GM23338 (cell line): ENCODE measurements at regions not wholly inside any gene's neighbourhood (a gene's known extent, or its start where the extent isn't known, plus 50 kb on each side); places are given as distances from the start of the nearest gene placed in this dataset.

Experiments
- ATAC-seq: fragments of 200-7000 bp; cut with Tn5 transposase; 3 replicates; pipeline ENCODE4 v1.9.1; 2020
- DNase-seq: peaks from one replicate; pipeline ENCODE4 v3.0.0-alpha.2; 2015; ENCODE audit warnings: low spot score
- H2AFZ ChIP-seq: fragments of 200-600 bp; sonication (generic); 2 replicates; pipeline ENCODE4 v1.8.0; 2016; ENCODE audit warnings: antibody characterized with exemption, mild to moderate bottlenecking, moderate library complexity
- H3F3A ChIP-seq: fragments of 200-600 bp; sonication (generic); replicated peaks from 2 replicates; pipeline ENCODE4 v1.8.0; 2017; ENCODE audit warnings: antibody characterized with exemption, mixed run types, low read depth
- H3K27ac ChIP-seq: fragments of 200-600 bp; sonication (generic); 2 replicates; pipeline ENCODE4 v1.6.1; 2016; ENCODE audit warnings: low read depth
- H3K27me3 ChIP-seq: fragments of 200-600 bp; sonication (generic); 2 replicates; pipeline ENCODE4 v1.8.0; 2016; ENCODE audit warnings: mild to moderate bottlenecking, mixed run types, moderate library complexity; ENCODE audit not compliant: insufficient read depth
- H3K36me3 ChIP-seq: fragments of 200-600 bp; sonication (generic); 2 replicates; pipeline ENCODE4 v1.8.0; 2016; ENCODE audit warnings: mild to moderate bottlenecking; ENCODE audit not compliant: insufficient read depth
- H3K4me1 ChIP-seq: fragments of 200-600 bp; sonication (generic); 2 replicates; pipeline ENCODE4 v1.8.0; 2016; ENCODE audit warnings: mild to moderate bottlenecking, moderate library complexity; ENCODE audit not compliant: insufficient read depth
- H3K4me2 ChIP-seq: fragments of 200-600 bp; sonication (generic); 2 replicates; pipeline ENCODE4 v1.7.1; 2017; ENCODE audit warnings: mixed run types
- H3K4me3 ChIP-seq: fragments of 200-600 bp; sonication (generic); 2 replicates; pipeline ENCODE4 v1.6.1; 2016; ENCODE audit warnings: mixed run types
- H3K79me2 ChIP-seq: fragments of 200-600 bp; sonication (generic); replicated peaks from 2 replicates; pipeline ENCODE4 v1.8.0; 2017; ENCODE audit warnings: mild to moderate bottlenecking; ENCODE audit not compliant: insufficient read depth
- H3K9me2 ChIP-seq: fragments of 200-600 bp; sonication (generic); 2 replicates; pipeline ENCODE4 v1.8.0; 2017; ENCODE audit not compliant: insufficient read depth
- H4K20me1 ChIP-seq: fragments of 200-600 bp; sonication (generic); replicated peaks from 2 replicates; pipeline ENCODE4 v1.8.0; 2017; ENCODE audit warnings: mild to moderate bottlenecking; ENCODE audit not compliant: insufficient read depth
- H3K27ac Mint-ChIP-seq: 2 replicates; pipeline ENCODE4 v1.8.0; 2020; ENCODE audit warnings: inconsistent platforms, mild to moderate bottlenecking, moderate library complexity, mixed read lengths
- H3K27me3 Mint-ChIP-seq: 3 replicates; pipeline ENCODE4 v1.8.0; 2022; ENCODE audit warnings: low read depth, mild to moderate bottlenecking, moderate library complexity, mixed read lengths, inconsistent platforms; ENCODE audit not compliant: insufficient read depth, poor library complexity
- H3K36me3 Mint-ChIP-seq: 3 replicates; pipeline ENCODE4 v1.8.0; 2021; ENCODE audit warnings: low read depth, mild to moderate bottlenecking, inconsistent platforms, moderate library complexity, mixed read lengths
- H3K4me1 Mint-ChIP-seq: 3 replicates; pipeline ENCODE4 v1.8.0; 2020; ENCODE audit warnings: mild to moderate bottlenecking, inconsistent platforms, mixed read lengths
- H3K4me3 Mint-ChIP-seq: 3 replicates; pipeline ENCODE4 v1.8.0; 2021; ENCODE audit warnings: moderate library complexity, mild to moderate bottlenecking, inconsistent platforms, mixed read lengths
- H3K9me3 Mint-ChIP-seq: 3 replicates; pipeline ENCODE4 v1.8.0; 2020; ENCODE audit warnings: moderate library complexity, mild to moderate bottlenecking, inconsistent platforms, mixed read lengths
- CTCF ChIP-seq, 2 experiments: fragments of 200-600 bp in 1 of 2; sonication (generic) in 1 of 2; conservative IDR thresholded peaks; 2 replicates each; pipeline versions ENCODE4 v1.5.1 to v1.6.1; 2016 to 2017; ENCODE audit warnings: antibody characterized with exemption in 2 of 2, low read depth in 2 of 2, mild to moderate bottlenecking in 2 of 2, moderate library complexity in 1 of 2
- EZH2 ChIP-seq: fragments of 200-600 bp; sonication (generic); IDR thresholded peaks from one replicate; pipeline ENCODE4 v1.8.0; 2017; ENCODE audit warnings: antibody characterized with exemption, mild to moderate bottlenecking, low read depth; ENCODE audit not compliant: unreplicated experiment
- EZH2phosphoT487 ChIP-seq: fragments of 200-600 bp; sonication (generic); IDR thresholded peaks from one replicate; pipeline ENCODE4 v1.8.1; 2018; ENCODE audit warnings: antibody characterized with exemption; ENCODE audit not compliant: unreplicated experiment
- JUNB ChIP-seq: IDR thresholded peaks from one replicate; pipeline ENCODE4 v1.6.1; 2016; ENCODE audit warnings: antibody characterized with exemption; ENCODE audit not compliant: unreplicated experiment
- STAT1 ChIP-seq: IDR thresholded peaks from one replicate; pipeline ENCODE4 v1.6.1; 2016; ENCODE audit warnings: antibody characterized with exemption; ENCODE audit not compliant: unreplicated experiment
- ZNF114 ChIP-seq: fragments of 250-450 bp; sonication (Bioruptor Pico); IDR thresholded peaks from 2 replicates; pipeline ENCODE4 v1.5.0; 2020; ENCODE audit warnings: mild to moderate bottlenecking, moderate library complexity
- ZNF462 ChIP-seq: fragments of 250-450 bp; sonication (Bioruptor Pico); IDR thresholded peaks from 2 replicates; pipeline ENCODE4 v1.5.0; 2020; ENCODE audit warnings: mild to moderate bottlenecking, moderate library complexity
- TF ChIP-seq, protein P1 (sequence below): IDR thresholded peaks from one replicate; pipeline ENCODE4 v1.6.1; 2018; ENCODE audit warnings: antibody characterized with exemption; ENCODE audit not compliant: unreplicated experiment
- TF ChIP-seq, protein P2 (sequence below): IDR thresholded peaks from 2 replicates; pipeline ENCODE4 v1.6.1; 2016; ENCODE audit warnings: antibody characterized with exemption

DNA sequence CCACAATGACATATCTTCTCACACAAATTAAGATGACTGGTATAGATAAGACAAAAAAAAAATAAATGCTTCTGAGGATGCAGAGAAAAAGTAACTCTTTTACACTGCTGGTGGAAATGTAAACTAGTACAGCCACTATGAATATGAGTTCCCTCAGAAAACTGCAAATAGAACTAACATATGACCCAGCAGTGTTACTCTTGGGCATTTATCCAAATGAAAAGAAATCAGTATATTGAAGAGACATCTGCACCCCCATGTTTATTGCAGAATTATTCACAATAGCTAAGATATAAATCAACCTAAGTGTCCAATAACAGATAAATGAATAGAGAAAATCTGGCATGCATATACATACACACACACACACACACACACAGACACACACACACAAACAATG lies 83.0 kb upstream of the FAM174A start:
- no peaks in the 10 kb centered on the region for H3K9me2 ChIP-seq
- ATAC-seq (no peak), DNase-seq (no peak)
- no peaks in the 10 kb centered on the region for H3K4me1 ChIP-seq
- Mint-ChIP-seq H3K4me1 (no peaks in the 10 kb centered on the region), H3K27ac (no peak overlapping the region), H3K4me3 (no peak overlapping the region), H3K9me3 (no peaks in the 10 kb centered on the region), H3K36me3 (no peaks in the 10 kb centered on the region), H3K27me3 (no peaks in the 10 kb centered on the region)
- H2AFZ ChIP-seq = no peak overlapping the region
- H3K27me3 ChIP-seq = no peaks in the 10 kb centered on the region
- no peaks in the 10 kb centered on the region for H3K79me2 ChIP-seq
- TF ChIP-seq JUNB (no peak), ZNF114 (CRISPR knock-in tag) (no peak), EZH2 (no peak), CTCF (conservative IDR thresholded peaks at IDR 0.05; ENCODE audit: low read depth in 2 of 2) (no peak), EZH2phosphoT487 (no peak), ZNF462 (CRISPR knock-in tag) (no peak), STAT1 (no peak)
- TF ChIP-seq, protein P1, sequence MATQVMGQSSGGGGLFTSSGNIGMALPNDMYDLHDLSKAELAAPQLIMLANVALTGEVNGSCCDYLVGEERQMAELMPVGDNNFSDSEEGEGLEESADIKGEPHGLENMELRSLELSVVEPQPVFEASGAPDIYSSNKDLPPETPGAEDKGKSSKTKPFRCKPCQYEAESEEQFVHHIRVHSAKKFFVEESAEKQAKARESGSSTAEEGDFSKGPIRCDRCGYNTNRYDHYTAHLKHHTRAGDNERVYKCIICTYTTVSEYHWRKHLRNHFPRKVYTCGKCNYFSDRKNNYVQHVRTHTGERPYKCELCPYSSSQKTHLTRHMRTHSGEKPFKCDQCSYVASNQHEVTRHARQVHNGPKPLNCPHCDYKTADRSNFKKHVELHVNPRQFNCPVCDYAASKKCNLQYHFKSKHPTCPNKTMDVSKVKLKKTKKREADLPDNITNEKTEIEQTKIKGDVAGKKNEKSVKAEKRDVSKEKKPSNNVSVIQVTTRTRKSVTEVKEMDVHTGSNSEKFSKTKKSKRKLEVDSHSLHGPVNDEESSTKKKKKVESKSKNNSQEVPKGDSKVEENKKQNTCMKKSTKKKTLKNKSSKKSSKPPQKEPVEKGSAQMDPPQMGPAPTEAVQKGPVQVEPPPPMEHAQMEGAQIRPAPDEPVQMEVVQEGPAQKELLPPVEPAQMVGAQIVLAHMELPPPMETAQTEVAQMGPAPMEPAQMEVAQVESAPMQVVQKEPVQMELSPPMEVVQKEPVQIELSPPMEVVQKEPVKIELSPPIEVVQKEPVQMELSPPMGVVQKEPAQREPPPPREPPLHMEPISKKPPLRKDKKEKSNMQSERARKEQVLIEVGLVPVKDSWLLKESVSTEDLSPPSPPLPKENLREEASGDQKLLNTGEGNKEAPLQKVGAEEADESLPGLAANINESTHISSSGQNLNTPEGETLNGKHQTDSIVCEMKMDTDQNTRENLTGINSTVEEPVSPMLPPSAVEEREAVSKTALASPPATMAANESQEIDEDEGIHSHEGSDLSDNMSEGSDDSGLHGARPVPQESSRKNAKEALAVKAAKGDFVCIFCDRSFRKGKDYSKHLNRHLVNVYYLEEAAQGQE = no peak
- TF ChIP-seq, protein P2, sequence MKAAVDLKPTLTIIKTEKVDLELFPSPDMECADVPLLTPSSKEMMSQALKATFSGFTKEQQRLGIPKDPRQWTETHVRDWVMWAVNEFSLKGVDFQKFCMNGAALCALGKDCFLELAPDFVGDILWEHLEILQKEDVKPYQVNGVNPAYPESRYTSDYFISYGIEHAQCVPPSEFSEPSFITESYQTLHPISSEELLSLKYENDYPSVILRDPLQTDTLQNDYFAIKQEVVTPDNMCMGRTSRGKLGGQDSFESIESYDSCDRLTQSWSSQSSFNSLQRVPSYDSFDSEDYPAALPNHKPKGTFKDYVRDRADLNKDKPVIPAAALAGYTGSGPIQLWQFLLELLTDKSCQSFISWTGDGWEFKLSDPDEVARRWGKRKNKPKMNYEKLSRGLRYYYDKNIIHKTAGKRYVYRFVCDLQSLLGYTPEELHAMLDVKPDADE = no peak
- no peaks in the 10 kb centered on the region for H3K36me3 ChIP-seq
- H3K4me3 ChIP-seq = no peak overlapping the region
- H3K27ac ChIP-seq = no peak overlapping the region
- no peaks in the 10 kb centered on the region for H3F3A ChIP-seq
- no peak overlapping the region for H3K4me2 ChIP-seq
- no peaks in the 10 kb centered on the region for H4K20me1 ChIP-seq
